ENCODE measurements at regions not wholly inside any gene's neighbourhood (a gene's known extent, or its start where the extent isn't known, plus 50 kb on each side); places are given as distances from the start of the nearest gene placed in this dataset.

- no peak overlapping the region for H3K4me3 ChIP-seq (ENCODE audit: low read depth, low read length)
- TF ChIP-seq CTCF (IDR thresholded peaks at IDR 0.05; ENCODE audit: low read depth, low read length): no peak
Observed at GRCh38 chr10:111390813-111391563, 314.2 kb downstream of the ADRA2A start.

GRCh38 chr10:111392159-111392558, 315.3 kb downstream of the ADRA2A start:
- no peak overlapping the region for H3K4me3 ChIP-seq (ENCODE audit: low read depth, low read length)
- no peak for TF ChIP-seq CTCF (IDR thresholded peaks at IDR 0.05; ENCODE audit: low read depth, low read length)

- TF ChIP-seq CTCF (IDR thresholded peaks at IDR 0.05; ENCODE audit: low read depth, low read length): no peak
- no peak overlapping the region for H3K4me3 ChIP-seq (ENCODE audit: low read depth, low read length)
Observed at GRCh38 chr10:111392910-111393309, 316.1 kb downstream of the ADRA2A start.

GRCh38 chr10:111410740-111411139, 333.9 kb downstream of the ADRA2A start:
- no peak for TF ChIP-seq CTCF (IDR thresholded peaks at IDR 0.05; ENCODE audit: low read depth, low read length)
- H3K4me3 ChIP-seq (ENCODE audit: low read depth, low read length): no peak overlapping the region

- no peak overlapping the region for H3K4me3 ChIP-seq (ENCODE audit: low read depth, low read length)
- TF ChIP-seq CTCF (IDR thresholded peaks at IDR 0.05; ENCODE audit: low read depth, low read length): no peak
Observed at GRCh38 chr10:111425459-111425858, 348.6 kb downstream of the ADRA2A start.

- no peak overlapping the region for H3K4me3 ChIP-seq (ENCODE audit: low read depth, low read length)
- TF ChIP-seq CTCF (IDR thresholded peaks at IDR 0.05; ENCODE audit: low read depth, low read length): no peak
Observed at GRCh38 chr10:111429288-111430028, 352.6 kb downstream of the ADRA2A start.

GRCh38 chr10:111430070-111430469, 353.2 kb downstream of the ADRA2A start:
- no peak overlapping the region for H3K4me3 ChIP-seq (ENCODE audit: low read depth, low read length)
- TF ChIP-seq CTCF (IDR thresholded peaks at IDR 0.05; ENCODE audit: low read depth, low read length): no peak

Data from WI38 (cell line).